ENCODE measurements at regions not wholly inside any gene's neighbourhood (a gene's known extent, or its start where the extent isn't known, plus 50 kb on each side); places are given as distances from the start of the nearest gene placed in this dataset.
"Not testable (repeated sequence)": the region's sequence is repeated elsewhere in the genome, so short reads cannot be mapped to it uniquely, and the experiment has no call there.

DNA sequence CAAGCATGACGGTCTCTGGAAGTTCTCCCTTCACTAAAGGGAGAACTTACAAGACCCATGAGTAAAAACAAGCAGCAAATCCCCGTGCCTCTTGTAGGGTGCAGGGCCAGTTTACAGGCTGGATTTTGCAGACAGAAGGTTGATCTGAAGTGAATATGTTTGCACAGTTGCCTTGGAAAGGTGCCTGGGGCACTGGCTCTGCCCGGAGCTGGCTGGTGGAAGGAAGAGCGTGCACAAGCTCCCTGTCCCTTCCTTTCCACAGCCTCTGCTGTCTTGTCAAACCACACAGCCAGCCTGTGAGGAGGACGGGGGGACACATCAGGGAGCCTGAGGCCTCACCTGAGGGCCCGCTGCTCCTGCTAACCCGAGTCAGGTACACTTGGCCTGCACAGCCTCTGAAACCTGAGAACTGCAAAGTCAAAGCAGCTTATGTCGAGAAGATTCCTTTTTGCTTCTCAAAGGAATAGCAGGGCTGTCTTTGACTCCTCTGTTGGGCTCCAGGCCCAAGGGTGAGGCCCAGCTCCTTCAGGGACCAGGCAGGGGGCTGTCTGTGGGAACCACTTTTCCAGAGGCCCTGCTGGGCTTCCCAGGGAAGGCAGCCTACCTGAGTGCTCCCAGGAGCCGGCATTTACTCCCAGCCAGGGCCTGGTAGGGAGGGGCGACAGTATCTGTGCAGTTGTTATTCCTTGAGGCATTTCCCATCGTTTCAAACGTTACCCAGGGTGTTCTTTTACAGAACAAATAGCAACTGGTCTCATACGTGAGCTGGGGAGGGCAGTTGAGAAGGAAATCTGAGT is 251.5 kb downstream of the SIPA1L2 start:
- peak; percentile 10 for DNase-seq

DNA sequence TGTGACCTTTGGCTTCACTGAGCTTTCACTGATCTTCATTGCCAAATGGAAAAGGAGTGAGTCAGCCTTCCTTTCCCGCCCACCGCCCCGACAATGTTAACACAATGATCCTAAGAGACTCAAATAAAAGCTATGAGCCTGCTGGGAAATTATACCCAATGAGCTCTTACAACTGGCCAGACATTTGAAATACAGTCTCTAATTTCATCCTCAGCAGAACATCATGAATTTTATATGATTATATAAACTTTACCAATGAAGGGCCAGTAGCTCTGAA is 252.5 kb downstream of the SIPA1L2 start:
- no peak for DNase-seq

DNA sequence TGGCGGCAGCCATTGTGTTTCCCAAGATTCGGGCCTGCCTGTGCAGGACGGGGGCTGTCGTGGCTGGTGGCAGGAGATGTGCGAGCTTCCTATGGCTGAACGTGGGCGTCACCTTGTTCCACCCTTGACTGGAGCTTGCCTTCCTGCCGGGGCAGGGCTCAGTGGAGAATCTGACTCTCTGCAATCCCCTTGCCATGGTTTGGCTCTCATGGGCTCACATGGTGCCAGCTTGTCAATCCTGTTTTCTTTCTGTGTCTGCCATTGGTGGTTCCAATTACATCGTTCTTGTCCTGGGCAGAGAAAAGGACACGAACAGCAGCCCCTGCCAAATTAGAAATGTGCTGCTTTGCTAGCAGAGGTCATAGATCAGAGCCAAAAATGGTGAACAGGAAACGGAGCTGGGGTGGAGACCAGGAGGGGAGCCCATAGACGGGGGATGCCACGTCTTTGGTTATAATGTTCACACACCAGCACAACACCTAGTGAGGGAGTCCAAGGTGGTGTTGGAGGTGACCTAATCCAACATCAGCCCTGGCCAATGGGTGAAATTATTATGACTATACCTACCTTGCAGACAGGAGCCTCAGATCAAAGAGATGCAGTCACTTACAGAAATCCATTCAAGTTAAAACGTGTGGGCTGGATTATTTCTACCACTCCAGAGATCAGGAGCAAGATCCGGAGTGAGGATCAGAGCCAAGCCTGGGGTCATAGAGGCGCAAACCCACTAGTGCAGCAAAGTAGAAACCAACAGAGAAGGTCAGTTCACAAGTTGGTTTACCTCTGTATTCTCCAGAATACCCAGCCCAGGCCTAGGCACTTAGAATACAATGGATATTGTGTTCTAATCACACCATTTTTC is 253.1 kb downstream of the SIPA1L2 start:
- DNase-seq: no peak

DNA sequence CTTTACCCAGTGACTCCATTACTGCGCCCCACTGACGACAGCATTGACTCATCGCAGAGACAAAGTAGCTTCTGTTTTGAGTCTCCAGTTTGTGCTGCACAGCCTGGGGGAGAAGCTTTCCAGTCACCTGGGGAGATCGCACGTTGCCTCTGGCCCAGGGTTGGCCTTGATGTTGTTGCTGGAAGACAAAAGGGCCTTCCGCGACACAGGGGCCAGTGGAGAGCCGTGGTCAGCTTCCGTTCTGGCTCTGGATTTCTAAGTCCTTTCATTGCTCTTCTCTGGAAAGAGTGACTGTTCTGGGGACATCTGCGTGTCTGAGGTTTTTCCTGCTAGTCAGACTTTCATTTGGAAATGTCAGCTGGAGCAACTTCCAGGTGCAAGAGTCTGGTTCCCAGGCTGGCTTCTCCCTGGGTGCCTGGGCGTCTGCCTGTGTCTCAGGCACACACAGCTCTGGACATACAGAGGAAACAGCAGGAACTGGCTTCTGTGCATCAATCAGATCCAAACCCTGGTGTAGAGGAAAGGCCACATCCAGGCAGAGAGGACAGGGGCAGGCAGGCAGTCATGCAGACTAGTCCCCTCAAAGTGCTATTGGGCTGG is 257.0 kb downstream of the SIPA1L2 start:
- no peak for DNase-seq

DNA sequence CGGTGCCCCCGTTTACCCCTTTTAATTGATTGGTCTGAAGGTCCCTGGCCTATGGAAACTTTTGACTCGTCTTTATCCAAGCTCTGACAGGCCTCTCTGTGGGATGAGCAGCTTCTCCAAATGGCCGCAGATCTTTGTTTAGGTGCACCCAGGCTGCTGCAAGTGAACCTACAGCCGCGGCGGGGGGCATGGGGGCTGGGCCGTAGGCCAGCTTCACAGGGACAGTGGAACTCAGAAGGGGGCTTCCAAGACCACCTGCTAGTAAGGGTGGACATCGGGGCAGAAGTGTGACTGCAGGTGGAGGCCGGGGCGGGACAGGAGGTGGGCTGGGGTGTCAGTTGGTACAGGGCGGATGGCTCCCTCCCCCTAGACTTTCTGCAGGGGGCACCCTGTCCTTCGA is 257.5 kb downstream of the SIPA1L2 start:
- no peak for DNase-seq

DNA sequence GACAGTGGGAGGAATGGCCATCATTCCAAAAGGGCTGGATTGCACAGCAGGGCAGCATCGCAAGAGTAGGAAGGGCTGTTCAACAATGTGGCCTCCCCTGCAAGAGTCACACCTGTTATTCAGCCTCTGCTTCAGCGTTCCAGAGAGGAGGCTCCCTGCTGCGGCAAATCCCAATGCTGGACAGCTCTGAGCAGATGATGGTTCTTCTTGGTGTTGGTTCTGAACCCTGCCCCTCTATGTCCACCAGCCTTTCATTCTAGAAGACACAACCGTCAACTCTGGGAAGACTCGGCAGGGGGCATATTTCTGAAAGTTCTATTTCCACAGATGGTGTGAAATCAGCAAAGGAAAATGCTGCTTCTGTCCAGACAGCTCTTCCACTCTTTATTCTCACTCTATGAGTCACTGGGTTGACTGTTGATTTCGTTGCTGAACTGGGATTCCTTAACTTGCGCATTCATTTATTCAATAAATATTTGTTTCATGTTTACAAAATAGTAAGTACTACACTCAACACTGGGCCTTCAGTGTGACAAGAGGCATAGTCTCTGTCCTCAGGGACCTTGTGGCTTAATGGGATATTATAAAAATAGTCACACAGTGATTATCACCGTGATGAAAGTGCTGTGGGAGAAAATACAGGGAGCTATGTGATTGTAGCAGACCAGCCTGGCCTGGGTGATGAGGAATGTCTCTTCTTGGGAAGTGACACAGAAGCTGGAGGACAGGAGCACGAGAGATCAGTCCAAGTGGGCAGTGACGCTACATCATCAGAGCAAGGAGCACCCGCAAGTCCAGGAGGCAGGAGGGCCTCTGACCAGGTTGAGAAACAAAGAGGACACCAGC is 260.3 kb downstream of the SIPA1L2 start:
- DNase-seq: no peak

DNA sequence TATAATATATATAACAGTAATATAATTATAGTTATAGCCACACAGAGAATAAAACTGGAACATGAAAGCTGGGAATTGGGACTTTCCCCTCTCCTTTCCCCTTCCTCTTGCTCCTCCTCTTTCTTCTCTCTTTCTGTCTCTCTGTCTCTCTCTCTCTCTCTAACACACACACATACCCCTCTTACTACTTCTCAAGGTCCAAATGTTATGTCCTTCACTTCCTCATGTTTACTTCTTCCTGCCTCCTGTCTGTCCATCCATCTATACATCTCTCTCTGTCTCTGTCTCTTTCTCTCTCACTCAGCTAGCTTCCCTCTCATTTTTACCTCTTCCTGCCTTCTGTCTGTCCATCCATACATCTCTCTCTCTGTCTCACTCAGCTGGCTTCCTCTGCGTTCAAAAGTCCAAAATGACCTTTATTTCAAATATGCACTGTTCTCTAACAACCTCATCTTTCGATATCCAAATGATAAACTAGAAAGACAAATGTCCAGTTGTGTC is 261.1 kb downstream of the SIPA1L2 start:
- no peak for DNase-seq

DNA sequence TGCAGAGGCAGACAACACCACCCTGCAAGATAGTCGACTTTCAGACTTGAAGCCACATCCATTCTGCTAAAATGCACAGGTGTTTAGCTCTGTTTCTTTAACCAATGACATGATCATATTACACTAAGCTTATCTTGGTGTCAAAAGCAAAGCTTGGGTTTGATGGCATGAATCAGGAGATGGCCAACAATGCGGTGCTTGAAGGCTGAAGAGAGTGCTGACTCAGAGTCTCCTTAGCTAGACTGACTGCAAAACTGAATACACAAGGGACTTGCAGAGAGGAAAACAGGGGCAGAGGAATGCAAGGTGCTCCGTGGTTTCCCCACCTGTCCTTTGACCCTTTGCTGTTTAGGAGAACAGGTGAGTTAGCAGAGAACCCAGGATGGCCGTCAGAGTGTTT is 262.6 kb downstream of the SIPA1L2 start:
- DNase-seq: no peak

DNA sequence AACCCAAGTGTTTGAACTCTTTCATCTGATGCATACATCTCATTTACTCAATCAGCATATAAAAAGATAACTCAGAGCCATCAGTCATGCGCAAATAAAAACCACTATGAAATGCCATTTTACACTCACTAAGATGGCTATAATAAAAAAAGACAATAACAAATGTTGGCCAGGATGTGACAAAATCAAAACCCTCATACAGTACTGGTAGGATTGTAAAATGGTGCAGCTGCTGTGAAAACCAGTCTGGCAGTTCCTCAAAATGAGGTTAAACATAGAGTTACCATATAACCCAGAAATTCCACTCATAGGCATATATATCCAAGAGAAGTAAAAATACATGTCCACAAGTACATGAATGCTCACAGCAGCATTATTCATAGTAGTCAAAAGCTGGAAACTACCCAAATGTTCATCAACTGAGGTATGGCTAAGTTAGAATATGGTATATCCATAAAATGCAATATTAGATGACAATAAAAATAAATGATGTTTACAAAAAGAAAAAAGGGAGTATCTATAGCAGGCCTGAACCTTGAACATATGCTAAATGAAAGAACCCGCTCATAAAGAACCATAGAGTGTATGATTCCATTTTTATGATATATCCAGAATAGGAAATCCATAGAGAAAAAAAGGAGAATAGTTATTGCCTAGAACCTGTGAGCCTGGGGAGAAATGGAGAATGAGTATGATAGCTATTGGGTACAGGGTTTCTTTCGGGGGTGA is 265.1 kb downstream of the SIPA1L2 start:
- DNase-seq: no peak

DNA sequence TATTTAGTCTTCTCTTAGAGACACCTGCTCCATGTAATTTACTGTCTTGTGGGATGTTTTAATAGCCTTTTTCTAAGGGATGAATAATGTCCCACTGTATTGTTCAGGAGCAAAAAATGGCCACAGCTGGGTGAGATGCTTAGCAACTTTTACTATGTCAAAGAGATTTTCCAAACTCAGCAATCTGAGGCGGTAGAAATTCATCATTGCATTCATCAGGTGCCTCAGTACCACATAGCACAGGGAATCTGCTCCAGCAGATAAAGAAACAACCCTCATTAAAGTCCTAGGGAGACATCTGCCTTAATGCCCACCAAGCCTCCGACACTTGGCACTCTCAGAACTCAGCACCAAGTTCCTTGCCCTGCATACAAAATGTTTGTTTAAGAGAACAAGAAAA is 266.9 kb downstream of the SIPA1L2 start:
- no peak for DNase-seq

DNA sequence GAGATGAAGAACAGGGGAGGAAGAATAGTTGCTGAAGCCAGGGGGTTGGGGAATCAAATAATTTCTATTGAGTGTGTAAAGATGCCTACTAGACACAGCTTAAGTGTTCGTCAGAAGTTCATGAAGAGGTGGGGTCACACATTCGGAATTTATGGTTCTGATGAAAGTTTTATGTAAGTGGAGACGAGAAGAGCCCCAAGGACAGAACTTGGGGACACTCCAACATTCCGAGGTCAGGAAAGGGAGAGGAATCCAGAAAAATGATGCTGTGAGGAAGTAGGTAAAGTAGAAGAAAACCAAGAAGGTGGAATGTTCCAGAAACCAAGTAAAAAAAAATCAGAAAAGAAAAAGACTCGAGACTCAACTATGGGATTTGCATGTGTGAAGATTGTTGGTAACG is 272.5 kb downstream of the SIPA1L2 start:
- no peak for DNase-seq

DNA sequence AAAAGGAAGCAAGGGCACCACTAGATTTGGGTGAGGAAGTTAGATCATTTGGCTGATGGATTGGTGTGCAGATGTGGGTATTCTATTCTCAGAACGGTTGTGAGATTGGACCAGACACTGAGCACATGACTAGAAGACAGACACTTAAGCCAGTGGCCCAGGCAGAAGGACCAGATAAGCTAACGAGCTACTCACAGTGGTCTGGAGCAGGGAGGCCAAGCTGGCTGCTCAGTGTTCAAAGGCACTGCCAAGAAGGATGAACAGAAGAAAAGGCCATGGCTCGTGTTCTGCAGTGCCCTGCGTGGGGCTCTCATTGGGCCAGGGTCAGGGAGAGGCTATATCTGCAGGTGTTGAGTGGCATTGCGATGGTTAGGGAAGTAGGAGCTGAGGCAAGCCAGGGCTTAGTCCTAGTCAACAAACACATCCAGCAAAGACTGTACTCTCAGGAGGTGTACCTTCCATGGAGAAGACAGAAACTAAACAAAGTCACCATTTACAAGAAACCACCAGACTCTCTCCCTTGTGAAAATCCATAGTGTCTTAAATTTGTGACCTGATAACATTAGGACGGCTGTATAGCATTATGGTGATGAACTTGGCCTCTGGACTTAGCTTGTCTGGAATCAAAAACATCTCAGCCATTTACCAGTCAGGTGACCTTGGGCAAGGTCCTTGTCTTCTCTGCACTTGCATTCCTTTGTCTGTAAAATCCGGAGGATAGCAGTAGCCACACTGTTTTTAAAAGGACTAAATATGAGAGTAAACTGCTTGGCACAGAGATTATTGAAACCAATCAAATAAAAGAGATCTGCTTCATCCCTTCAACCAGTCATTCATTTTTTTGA is 274.5 kb downstream of the SIPA1L2 start:
- DNase-seq: no peak

DNA sequence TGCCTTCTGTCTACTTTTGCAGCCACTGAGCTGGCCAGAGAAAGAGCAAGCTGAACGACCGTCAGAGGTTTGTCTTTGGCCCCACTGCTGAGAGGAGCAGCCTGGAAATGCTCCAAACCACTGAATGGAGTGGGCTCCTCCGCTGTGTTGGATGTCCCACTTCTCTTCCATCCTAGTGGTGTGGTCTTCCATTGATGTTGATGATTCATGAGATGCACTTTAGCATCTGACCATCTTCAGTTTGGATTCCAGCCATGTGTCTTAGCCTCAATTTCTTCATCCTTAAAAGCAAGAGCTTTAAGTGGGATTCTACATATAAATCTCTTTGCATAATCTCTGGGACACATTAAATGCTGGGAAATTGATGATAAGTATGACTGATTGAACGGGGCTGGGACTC is 276.9 kb downstream of the SIPA1L2 start:
- no peak for DNase-seq

DNA sequence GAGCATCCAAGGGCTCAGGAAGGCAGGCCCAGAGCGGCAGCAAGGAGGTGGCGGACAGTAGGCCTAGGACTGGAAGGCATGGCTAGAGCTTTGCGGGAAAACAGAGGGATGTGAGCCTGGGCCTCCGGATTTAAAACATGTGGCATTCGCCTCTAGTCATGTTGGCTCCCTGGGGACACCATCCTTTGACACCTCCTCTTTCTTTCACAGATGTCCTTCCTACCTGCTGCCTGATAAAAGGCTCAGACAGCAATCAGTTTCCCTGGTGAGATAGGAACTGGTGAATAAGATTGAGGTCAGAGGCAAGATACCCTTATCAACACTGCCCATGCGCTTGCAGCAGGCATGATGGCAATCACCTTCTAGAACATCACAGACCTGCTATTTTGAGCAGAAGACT is 277.6 kb downstream of the SIPA1L2 start:
- DNase-seq: no peak

DNA sequence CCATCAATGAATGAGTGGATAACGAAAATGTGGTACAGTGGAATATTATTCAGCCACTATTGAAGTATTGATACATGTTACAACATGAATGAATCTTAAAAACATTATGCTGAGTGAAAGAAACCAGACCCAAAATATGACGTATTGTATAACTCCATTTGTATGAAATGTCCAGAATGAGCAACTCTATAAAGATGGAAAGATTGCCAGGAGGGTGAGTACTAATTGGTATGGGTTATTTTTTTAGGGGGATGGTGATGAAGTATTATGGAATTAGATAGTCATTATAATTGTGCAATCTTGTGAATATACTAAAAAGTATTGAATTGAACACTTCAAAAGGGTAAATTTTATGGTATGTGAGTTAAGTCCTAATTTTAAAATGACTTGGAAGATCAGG is 278.6 kb downstream of the SIPA1L2 start:
- DNase-seq: no peak

DNA sequence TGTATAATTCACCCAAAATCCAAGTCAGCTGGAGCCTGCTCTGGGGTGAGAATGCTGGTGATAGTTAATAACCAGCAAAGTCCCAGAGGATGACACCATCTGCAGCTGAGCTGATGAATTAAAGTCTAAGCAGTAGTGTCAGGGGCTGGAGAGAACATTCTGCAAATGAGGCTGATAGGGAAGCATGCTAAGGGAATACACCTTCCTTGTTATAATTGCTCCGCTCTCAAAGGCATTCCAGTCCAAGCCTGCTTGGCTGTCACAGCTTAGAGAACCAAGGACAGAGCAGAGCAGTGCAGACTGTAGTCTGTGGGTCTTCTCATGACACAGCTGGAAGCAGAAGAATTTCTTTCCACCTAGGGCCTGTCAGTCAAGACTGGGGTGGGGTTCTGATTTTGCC is 283.1 kb downstream of the SIPA1L2 start:
- DNase-seq: no peak

DNA sequence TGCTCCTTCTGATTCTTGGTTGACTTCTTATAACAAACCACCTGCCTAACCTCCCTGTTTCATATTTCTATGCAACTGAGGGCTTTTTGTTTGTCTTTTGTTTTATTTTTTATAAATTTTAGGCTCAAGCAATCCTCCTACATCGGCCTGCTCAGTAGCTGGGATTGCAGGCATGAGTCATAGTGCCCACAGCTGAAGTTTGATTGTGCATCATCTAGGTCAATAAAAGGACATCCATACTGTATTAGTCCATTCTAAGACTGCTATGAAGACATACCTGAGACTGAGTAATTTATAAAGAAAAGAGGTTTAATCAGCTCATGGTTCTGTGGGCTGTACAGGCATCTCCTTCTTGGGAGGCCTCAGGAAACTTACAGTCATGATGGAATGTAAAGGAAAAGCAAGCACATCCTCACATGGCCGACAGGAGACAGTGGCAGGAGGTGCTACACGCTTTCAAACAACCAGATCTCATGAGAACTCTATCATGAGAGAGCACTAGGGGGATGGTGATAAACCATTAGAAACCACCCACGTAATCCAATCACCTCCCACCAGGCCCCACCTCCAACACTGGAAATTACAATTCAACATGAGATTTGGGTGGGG is 285.0 kb downstream of the SIPA1L2 start:
- no peak for DNase-seq

DNA sequence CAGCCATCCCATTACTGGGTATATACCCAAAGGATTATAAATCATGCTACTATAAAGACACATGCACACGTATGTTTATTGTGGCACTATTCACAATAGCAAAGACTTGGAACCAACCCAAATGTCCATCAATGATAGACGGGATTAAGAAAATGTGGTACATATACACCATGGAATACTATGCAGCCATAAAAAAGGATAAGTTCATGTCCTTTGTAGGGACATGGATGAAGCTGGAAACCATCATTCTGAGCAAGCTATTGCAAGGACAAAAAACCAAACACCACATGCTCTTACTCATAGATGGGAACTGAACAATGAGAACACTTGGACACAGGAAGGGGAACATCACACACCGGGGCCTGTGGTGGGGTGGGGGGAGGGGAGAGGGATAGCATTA is 285.7 kb downstream of the SIPA1L2 start:
- not testable (repeated sequence) for DNase-seq

DNA sequence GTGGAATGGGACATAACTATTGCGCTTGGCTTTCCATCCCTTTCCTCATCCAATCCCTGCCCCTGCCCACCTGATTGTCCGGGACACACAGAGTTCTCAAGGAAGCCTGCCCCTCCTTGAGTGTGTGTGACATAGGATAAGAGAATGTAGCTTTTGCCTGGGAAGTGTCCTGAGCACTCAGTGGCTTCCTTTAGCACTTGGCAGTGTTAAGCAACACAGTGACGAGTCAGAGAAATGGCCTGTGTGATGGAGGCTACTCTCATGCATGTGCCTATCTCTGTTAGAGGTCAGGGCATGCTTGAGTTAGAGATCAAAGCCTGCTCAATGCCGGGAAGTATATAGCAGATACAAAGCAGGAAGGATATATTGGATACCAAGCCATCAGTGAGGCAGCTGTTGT is 289.5 kb downstream of the SIPA1L2 start:
- DNase-seq: no peak

DNA sequence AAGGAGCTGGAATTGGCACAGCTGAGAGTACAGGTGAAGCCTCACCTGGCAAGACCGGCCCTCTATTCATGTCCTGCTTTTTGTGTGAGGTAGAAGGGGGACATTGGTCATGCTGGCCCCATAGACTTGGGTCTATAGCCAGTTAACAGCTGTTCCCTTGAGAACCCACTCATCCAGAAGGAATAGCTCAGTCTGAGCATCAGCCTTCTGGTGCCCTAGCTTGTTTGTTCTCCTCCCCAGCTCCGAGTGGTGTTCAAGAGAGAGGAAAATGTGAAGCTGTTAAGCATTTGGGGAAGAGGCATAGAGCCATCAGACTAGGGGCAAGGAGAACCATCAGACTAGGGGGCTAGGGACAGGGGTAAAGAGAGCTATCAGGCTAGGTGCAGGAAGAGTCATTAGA is 290.9 kb downstream of the SIPA1L2 start:
- DNase-seq: no peak

DNA sequence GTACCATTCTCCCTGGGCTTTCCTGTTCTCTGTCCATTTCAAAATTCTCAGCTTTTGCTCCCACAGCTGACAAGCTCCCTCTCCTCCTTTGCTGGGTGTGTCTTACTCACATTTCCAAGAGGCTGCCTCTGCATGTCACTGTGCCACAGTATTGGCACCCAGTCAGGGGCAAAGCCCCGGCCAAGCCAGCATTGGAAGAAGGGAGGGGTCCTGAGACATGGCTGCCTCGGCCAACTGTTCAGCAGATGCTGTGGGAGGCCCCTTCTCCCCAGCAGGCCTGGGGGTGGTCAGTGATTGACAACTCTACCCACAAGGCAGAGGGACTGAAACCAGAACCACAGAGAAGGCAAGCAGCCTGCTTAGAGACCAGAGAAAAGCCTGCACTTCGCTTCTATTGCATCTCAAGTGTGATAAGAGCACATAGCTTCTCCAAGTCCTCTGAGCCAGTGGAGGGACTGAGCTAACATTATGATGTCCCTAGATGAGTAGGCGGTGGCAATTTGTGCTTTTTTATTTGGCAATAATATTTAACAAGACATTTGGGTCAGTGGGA is 294.1 kb downstream of the SIPA1L2 start:
- DNase-seq: no peak

Data from SHP77 treated with DMSO at 0.1 percent for 48 hours (cell line).